Stimulated activated naive CD8-positive, alpha-beta T cell treated with anti-CD3 and anti-CD28 coated beads, Interleukin-15, Interleukin-2, amounts not matched to agents 100 ng/mL and 50 ng/mL, for 24 hours (primary cell): ENCODE measurements at regions not wholly inside any gene's neighbourhood (a gene's known extent, or its start where the extent isn't known, plus 50 kb on each side); places are given as distances from the start of the nearest gene placed in this dataset.
"Not testable (repeated sequence)": the region's sequence is repeated elsewhere in the genome, so short reads cannot be mapped to it uniquely, and the experiment has no call there.

Source experiments
- H3K27ac Mint-ChIP-seq: one replicate; pipeline ENCODE4 v1.8.0; 2021; ENCODE audit warnings: mild to moderate bottlenecking, mixed read lengths
- H3K27me3 Mint-ChIP-seq: one replicate; pipeline ENCODE4 v1.8.0; 2021; ENCODE audit warnings: mixed read lengths
- H3K36me3 Mint-ChIP-seq: one replicate; pipeline ENCODE4 v1.8.0; 2021; ENCODE audit warnings: low read depth, mixed read lengths
- H3K4me1 Mint-ChIP-seq: one replicate; pipeline ENCODE4 v1.8.0; 2021; ENCODE audit warnings: low read depth, mixed read lengths
- H3K4me3 Mint-ChIP-seq: one replicate; pipeline ENCODE4 v1.8.0; 2021; ENCODE audit warnings: mild to moderate bottlenecking, mixed read lengths
- H3K9me3 Mint-ChIP-seq: one replicate; pipeline ENCODE4 v1.8.0; 2021; ENCODE audit warnings: mixed read lengths

GRCh38 chr13:39825886-39826285, 170.4 kb downstream of the COG6 start:
- H3K27ac Mint-ChIP-seq = no peak overlapping the region
- no peaks in the 10 kb centered on the region for H3K36me3 Mint-ChIP-seq
- peaks cover 5% of the 10 kb centered on the region for H3K9me3 Mint-ChIP-seq
- H3K27me3 Mint-ChIP-seq = peaks cover 8% of the 10 kb centered on the region
- H3K4me1 Mint-ChIP-seq = peaks cover 25% of the 10 kb centered on the region
- no peak overlapping the region for H3K4me3 Mint-ChIP-seq

GRCh38 chr13:39835253-39835652, 179.8 kb downstream of the COG6 start:
- peaks cover 6% of the 10 kb centered on the region for H3K9me3 Mint-ChIP-seq
- H3K4me1 Mint-ChIP-seq = no peaks in the 10 kb centered on the region
- no peaks in the 10 kb centered on the region for H3K36me3 Mint-ChIP-seq
- H3K27me3 Mint-ChIP-seq = peaks cover 8% of the 10 kb centered on the region
- no peak overlapping the region for H3K4me3 Mint-ChIP-seq
- H3K27ac Mint-ChIP-seq = no peak overlapping the region

GRCh38 chr13:39836038-39836437, 180.6 kb downstream of the COG6 start:
- Mint-ChIP-seq H3K27ac (no peak overlapping the region), H3K27me3 (peaks cover 8% of the 10 kb centered on the region), H3K36me3 (no peaks in the 10 kb centered on the region), H3K4me3 (no peak overlapping the region), H3K4me1 (no peaks in the 10 kb centered on the region), H3K9me3 (peaks cover 6% of the 10 kb centered on the region)

DNA sequence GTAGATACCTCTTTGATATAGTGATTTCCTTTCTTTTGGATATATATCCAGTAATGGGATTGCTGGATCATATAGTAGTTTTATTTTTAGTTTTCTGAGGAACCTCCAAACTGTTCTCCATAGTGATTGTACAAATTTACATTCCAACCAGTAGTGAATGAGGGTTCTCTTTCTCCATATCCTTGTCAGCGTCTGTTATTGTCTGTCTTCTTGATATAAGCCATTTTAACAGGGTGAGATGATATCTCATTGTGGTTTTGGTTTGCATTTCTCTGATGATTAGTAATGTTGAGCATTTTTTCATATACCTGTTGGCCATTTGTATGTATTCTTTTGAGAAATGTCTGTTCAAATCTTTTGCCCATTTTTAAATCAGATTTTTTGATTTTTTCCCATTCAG, 182.4 kb downstream of the COG6 start:
- H3K36me3 Mint-ChIP-seq, H3K4me1 Mint-ChIP-seq, H3K27ac Mint-ChIP-seq, H3K4me3 Mint-ChIP-seq, H3K9me3 Mint-ChIP-seq: not testable (repeated sequence)
- H3K27me3 Mint-ChIP-seq = peaks cover 14% of the 10 kb centered on the region

GRCh38 chr13:39840201-39840600, 184.7 kb downstream of the COG6 start:
- Mint-ChIP-seq H3K9me3 (no peaks in the 10 kb centered on the region), H3K36me3 (no peaks in the 10 kb centered on the region), H3K4me1 (no peaks in the 10 kb centered on the region), H3K4me3 (no peak overlapping the region), H3K27me3 (peaks cover 6% of the 10 kb centered on the region), H3K27ac (no peak overlapping the region)

DNA sequence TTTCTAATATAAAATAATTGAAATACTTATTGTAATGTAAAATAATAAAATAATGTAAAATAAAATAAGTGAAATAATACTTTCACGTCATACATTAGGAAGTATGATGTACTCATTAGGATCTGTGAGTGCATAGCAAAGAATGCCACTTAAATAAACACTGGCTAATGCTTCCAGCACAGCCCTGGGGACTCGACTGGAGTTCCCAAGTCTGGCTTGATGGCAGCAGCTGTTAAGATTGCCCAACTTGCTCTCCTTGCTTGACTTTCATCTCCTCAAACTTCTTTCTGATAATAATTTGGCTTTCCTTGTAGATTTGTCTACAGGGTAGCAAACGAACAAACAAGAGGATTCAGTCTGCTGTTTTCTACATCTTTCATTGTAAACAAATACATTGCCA, 191.9 kb downstream of the COG6 start:
- H3K27me3 Mint-ChIP-seq = peaks cover 12% of the 10 kb centered on the region
- H3K4me1 Mint-ChIP-seq = no peaks in the 10 kb centered on the region
- H3K4me3 Mint-ChIP-seq = no peak overlapping the region
- H3K36me3 Mint-ChIP-seq = no peaks in the 10 kb centered on the region
- peaks cover 10% of the 10 kb centered on the region for H3K9me3 Mint-ChIP-seq
- no peak overlapping the region for H3K27ac Mint-ChIP-seq

- Mint-ChIP-seq H3K36me3 (no peaks in the 10 kb centered on the region), H3K4me3 (no peak overlapping the region), H3K9me3 (peaks cover 16% of the 10 kb centered on the region), H3K4me1 (no peaks in the 10 kb centered on the region), H3K27ac (no peak overlapping the region), H3K27me3 (peaks cover 15% of the 10 kb centered on the region)
These were observed 199.8 kb downstream of the COG6 start for GRCh38 chr13:39855236-39855635.

GRCh38 chr13:39856714-39857113, 201.3 kb downstream of the COG6 start:
- Mint-ChIP-seq H3K36me3 (no peaks in the 10 kb centered on the region), H3K27ac (no peak overlapping the region), H3K4me1 (no peaks in the 10 kb centered on the region), H3K4me3 (no peak overlapping the region), H3K27me3 (peaks cover 12% of the 10 kb centered on the region), H3K9me3 (peaks cover 10% of the 10 kb centered on the region)

DNA sequence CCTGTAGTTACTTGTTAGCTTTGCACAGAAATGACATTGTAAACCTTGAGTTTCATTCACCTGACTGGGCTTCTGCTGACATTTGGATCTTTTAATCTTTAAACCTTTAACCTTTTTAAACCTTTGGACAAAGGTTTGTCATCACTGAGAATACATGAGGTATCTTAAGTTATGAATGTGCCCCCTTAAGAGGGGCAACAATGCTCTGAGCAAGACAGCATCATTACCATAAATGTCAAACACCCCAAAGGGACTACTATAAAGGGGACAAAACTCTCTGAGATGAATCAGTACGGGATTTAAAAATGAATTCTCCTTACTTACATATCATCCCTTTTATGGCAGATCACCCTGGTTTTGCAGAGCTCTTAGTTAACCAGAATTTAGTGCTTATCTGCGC, 203.3 kb downstream of the COG6 start:
- H3K4me3 Mint-ChIP-seq = no peak overlapping the region
- peaks cover 4% of the 10 kb centered on the region for H3K9me3 Mint-ChIP-seq
- no peaks in the 10 kb centered on the region for H3K36me3 Mint-ChIP-seq
- H3K27ac Mint-ChIP-seq = no peak overlapping the region
- H3K27me3 Mint-ChIP-seq = peaks cover 10% of the 10 kb centered on the region
- no peaks in the 10 kb centered on the region for H3K4me1 Mint-ChIP-seq

- H3K4me3 Mint-ChIP-seq = no peak overlapping the region
- H3K27me3 Mint-ChIP-seq = peaks cover 6% of the 10 kb centered on the region
- H3K36me3 Mint-ChIP-seq = no peaks in the 10 kb centered on the region
- H3K27ac Mint-ChIP-seq = no peak overlapping the region
- H3K9me3 Mint-ChIP-seq = no peaks in the 10 kb centered on the region
- no peaks in the 10 kb centered on the region for H3K4me1 Mint-ChIP-seq
These were observed 204.4 kb downstream of the COG6 start for GRCh38 chr13:39859898-39860297.

DNA sequence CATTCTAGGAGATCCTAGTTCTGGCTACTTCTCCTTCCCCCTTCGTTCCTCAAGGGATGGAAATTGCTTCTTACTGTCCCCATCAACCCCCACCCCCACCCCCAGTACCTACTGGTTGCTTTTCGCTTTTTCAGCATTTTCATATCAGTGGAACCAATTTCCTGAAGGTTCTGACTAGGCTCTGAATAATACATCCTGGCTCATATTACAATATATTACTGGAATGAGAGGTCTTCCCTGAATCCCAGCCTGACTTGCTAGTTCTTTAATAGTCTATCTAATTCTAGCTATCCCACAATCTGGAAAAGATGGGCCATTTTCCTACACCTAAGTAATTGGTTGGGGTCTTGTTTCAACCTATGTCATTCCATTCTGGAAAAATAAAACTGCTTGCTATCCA, 207.4 kb downstream of the COG6 start:
- no peak overlapping the region for H3K27ac Mint-ChIP-seq
- H3K27me3 Mint-ChIP-seq = peaks cover 13% of the 10 kb centered on the region
- H3K36me3 Mint-ChIP-seq = no peaks in the 10 kb centered on the region
- H3K4me1 Mint-ChIP-seq = peaks cover 8% of the 10 kb centered on the region
- H3K9me3 Mint-ChIP-seq = peaks cover 6% of the 10 kb centered on the region
- H3K4me3 Mint-ChIP-seq = no peak overlapping the region

GRCh38 chr13:39864221-39864620, 208.8 kb downstream of the COG6 start:
- Mint-ChIP-seq H3K27me3 (peaks cover 23% of the 10 kb centered on the region), H3K36me3 (no peaks in the 10 kb centered on the region), H3K4me3 (no peak overlapping the region), H3K27ac (no peak overlapping the region), H3K4me1 (peaks cover 8% of the 10 kb centered on the region), H3K9me3 (peaks cover 6% of the 10 kb centered on the region)

DNA sequence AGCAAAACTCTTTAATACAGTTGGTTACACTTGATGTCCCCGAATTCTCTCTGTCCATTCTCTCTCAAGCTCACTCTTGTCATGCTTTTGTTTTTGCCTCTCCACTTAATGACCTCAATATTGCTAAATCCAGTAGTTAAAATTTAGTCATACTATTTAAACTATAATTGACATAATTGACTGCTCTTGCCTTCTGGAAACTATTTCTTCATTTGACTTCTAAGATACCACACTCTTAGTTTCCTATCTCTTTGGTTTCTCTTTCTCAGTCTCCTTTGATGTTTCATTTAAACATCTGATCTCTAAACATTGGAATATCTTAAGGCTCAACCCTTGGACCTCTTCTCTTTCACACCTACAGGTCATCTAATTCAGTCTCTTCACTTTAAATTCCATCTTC, 211.3 kb downstream of the COG6 start:
- H3K27ac Mint-ChIP-seq = peak overlapping the region; percentile 1
- H3K27me3 Mint-ChIP-seq = peaks cover 24% of the 10 kb centered on the region
- H3K36me3 Mint-ChIP-seq = no peaks in the 10 kb centered on the region
- peaks cover 8% of the 10 kb centered on the region for H3K4me1 Mint-ChIP-seq
- no peak overlapping the region for H3K4me3 Mint-ChIP-seq
- peaks cover 6% of the 10 kb centered on the region for H3K9me3 Mint-ChIP-seq

DNA sequence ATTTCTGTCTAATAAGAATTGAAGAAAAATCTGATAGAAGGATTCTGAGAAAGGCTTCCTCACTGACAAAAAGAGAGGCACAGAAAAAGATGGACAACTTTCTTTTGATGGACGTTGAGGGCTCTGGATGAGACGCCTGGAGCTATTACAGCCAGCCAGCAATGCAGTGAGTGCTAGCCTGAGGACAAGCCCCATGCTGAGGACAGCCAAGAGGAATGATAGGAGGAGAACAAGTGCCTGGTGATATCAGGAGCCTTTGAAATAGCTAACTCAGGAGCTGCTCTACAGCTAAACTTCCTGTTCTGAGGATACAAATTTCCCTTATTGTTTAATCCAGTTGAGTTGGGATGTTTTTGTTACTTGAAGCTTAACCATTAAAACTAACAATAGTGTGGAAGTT, 212.3 kb downstream of the COG6 start:
- Mint-ChIP-seq H3K4me3 (no peak overlapping the region), H3K27me3 (peaks cover 24% of the 10 kb centered on the region), H3K4me1 (peaks cover 8% of the 10 kb centered on the region)

DNA sequence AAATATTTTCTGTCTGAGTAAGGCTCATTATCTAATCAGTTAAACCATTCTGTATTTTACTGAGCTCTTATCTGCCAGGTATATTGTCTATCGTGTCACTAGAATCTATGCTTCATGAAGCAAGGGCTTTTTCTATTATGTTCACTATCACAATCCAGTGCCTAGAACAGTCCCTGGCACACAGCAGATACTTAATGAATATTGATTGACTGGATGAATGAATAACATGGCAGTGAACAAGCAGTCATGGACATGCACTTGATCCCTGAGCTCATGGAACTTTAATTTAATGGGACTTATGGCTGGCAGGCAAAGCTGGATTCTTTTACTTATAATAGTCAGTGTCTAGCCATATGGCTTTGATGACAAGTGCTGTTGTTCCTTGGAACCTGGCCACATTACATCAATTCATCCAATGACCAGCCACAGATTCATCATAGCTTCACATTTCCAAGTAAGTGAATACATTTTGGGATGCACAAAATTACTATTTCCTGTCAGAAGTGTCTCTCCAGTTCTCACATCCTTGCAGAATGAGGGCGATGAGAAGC, 214.8 kb downstream of the COG6 start:
- H3K27ac Mint-ChIP-seq = no peak overlapping the region
- H3K27me3 Mint-ChIP-seq = peaks cover 24% of the 10 kb centered on the region

More for the DNA sequence above, 212.3 kb downstream of the COG6 start:
- H3K9me3 Mint-ChIP-seq = peaks cover 6% of the 10 kb centered on the region
- H3K27ac Mint-ChIP-seq = no peak overlapping the region
- no peaks in the 10 kb centered on the region for H3K36me3 Mint-ChIP-seq

DNA sequence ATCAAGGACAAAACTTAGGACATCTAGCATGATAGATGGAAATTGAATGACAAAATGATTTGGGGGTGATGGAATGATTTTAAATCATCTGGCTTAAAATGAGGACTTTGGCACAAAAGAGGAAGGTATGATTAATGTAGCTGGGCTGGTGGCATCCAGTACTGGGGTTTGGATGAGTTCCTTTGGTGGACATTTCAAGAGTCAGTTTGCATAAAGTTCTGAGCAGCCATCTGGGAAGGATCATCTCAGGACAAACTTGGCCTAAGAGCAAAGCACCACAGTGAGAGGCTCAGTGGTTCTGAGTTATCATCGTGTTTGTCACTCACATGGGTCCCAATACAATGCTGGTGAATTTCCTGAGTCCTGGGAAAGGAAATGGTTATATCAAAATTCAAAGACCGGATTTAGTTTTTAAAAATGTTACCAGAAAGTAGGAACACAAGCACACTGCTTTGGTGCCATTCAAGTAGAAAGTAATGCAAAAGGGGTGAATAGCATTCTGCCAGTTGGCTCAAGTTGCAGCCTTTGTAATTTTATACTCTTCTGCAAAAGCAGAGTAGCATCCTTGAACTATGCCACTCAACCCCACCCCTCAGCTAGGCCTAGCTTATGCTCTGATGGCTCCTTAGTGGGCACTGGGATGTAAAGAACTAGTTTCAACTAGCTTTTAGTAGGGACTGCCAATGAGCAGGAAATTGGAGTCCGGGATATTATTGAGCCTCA, 219.0 kb downstream of the COG6 start:
- peaks cover 5% of the 10 kb centered on the region for H3K27me3 Mint-ChIP-seq
- no peak overlapping the region for H3K27ac Mint-ChIP-seq
- H3K9me3 Mint-ChIP-seq = no peaks in the 10 kb centered on the region
- peaks cover 5% of the 10 kb centered on the region for H3K4me1 Mint-ChIP-seq
- H3K36me3 Mint-ChIP-seq = no peaks in the 10 kb centered on the region
- no peak overlapping the region for H3K4me3 Mint-ChIP-seq

More for the DNA sequence above, 214.8 kb downstream of the COG6 start:
- peaks cover 6% of the 10 kb centered on the region for H3K9me3 Mint-ChIP-seq
- peaks cover 8% of the 10 kb centered on the region for H3K4me1 Mint-ChIP-seq
- H3K36me3 Mint-ChIP-seq = no peaks in the 10 kb centered on the region
- no peak overlapping the region for H3K4me3 Mint-ChIP-seq
